ENCODE measurements at regions not wholly inside any gene's neighbourhood (a gene's known extent, or its start where the extent isn't known, plus 50 kb on each side); places are given as distances from the start of the nearest gene placed in this dataset.

- TF ChIP-seq CTCF (IDR thresholded peaks at IDR 0.05) (no peak), EP300 (IDR thresholded peaks at IDR 0.05; ENCODE audit: low read depth) (no peak)
Observed at GRCh38 chr14:28701733-28702132, 64.9 kb upstream of the FOXG1 start.
